HL-60 (cell line): ENCODE measurements at regions not wholly inside any gene's neighbourhood (a gene's known extent, or its start where the extent isn't known, plus 50 kb on each side); places are given as distances from the start of the nearest gene placed in this dataset.

Experiments used
- GABPA ChIP-seq: IDR thresholded peaks from 2 replicates; pipeline ENCODE4 v1.6.1; 2012; ENCODE audit warnings: low read depth
- POLR2AphosphoS5 ChIP-seq: IDR thresholded peaks from 2 replicates; pipeline ENCODE4 v1.6.1; 2012; ENCODE audit warnings: low read depth
- TF ChIP-seq, protein P1 (sequence below): IDR thresholded peaks from one replicate; pipeline ENCODE4 v1.5.1; 2011; ENCODE audit warnings: low read length, control low read depth, inconsistent platforms; ENCODE audit not compliant: insufficient read depth
- TF ChIP-seq, protein P2 (sequence below): IDR thresholded peaks from 2 replicates; pipeline ENCODE4 v1.6.1; 2012; ENCODE audit warnings: low read depth; ENCODE audit not compliant: insufficient replicate concordance

DNA sequence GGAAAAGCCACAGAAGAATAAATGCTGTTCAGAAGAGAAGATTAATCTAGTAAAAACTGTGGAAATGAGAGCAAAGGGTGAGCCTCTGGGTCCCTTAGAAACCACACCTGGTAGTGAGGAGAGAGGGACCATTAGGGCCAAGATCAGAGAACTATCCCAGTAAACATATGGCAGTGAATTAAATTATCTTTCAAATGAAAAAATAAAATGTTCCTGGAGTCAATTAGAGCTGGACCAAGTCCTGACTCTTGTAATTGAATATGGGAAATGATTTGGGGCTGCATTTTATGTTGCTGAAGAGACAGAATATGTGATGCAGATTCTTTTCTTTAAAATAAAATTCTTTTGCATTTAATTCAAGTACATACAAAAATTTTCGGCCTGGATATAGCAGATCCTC is 62.2 kb upstream of the PAX3 start:
- TF ChIP-seq, protein P1, sequence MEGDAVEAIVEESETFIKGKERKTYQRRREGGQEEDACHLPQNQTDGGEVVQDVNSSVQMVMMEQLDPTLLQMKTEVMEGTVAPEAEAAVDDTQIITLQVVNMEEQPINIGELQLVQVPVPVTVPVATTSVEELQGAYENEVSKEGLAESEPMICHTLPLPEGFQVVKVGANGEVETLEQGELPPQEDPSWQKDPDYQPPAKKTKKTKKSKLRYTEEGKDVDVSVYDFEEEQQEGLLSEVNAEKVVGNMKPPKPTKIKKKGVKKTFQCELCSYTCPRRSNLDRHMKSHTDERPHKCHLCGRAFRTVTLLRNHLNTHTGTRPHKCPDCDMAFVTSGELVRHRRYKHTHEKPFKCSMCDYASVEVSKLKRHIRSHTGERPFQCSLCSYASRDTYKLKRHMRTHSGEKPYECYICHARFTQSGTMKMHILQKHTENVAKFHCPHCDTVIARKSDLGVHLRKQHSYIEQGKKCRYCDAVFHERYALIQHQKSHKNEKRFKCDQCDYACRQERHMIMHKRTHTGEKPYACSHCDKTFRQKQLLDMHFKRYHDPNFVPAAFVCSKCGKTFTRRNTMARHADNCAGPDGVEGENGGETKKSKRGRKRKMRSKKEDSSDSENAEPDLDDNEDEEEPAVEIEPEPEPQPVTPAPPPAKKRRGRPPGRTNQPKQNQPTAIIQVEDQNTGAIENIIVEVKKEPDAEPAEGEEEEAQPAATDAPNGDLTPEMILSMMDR: no peak
- no peak for TF ChIP-seq GABPA
- no peak for TF ChIP-seq POLR2AphosphoS5
- TF ChIP-seq, protein P2, sequence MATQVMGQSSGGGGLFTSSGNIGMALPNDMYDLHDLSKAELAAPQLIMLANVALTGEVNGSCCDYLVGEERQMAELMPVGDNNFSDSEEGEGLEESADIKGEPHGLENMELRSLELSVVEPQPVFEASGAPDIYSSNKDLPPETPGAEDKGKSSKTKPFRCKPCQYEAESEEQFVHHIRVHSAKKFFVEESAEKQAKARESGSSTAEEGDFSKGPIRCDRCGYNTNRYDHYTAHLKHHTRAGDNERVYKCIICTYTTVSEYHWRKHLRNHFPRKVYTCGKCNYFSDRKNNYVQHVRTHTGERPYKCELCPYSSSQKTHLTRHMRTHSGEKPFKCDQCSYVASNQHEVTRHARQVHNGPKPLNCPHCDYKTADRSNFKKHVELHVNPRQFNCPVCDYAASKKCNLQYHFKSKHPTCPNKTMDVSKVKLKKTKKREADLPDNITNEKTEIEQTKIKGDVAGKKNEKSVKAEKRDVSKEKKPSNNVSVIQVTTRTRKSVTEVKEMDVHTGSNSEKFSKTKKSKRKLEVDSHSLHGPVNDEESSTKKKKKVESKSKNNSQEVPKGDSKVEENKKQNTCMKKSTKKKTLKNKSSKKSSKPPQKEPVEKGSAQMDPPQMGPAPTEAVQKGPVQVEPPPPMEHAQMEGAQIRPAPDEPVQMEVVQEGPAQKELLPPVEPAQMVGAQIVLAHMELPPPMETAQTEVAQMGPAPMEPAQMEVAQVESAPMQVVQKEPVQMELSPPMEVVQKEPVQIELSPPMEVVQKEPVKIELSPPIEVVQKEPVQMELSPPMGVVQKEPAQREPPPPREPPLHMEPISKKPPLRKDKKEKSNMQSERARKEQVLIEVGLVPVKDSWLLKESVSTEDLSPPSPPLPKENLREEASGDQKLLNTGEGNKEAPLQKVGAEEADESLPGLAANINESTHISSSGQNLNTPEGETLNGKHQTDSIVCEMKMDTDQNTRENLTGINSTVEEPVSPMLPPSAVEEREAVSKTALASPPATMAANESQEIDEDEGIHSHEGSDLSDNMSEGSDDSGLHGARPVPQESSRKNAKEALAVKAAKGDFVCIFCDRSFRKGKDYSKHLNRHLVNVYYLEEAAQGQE: no peak
